GM12892 (cell line): ENCODE measurements at regions not wholly inside any gene's neighbourhood (a gene's known extent, or its start where the extent isn't known, plus 50 kb on each side); places are given as distances from the start of the nearest gene placed in this dataset.

ENCODE experiments used
- POLR2A ChIP-seq: IDR thresholded peaks from 2 replicates; pipeline ENCODE4 v1.6.1; 2011; ENCODE audit warnings: low read depth, low read length, control low read depth
- POLR2AphosphoS5 ChIP-seq: IDR thresholded peaks from 2 replicates; pipeline ENCODE4 v1.6.1; 2011; ENCODE audit warnings: low read depth, low read length, control low read depth
- TAF1 ChIP-seq: IDR thresholded peaks from 2 replicates; pipeline ENCODE4 v1.6.1; 2011; ENCODE audit warnings: low read depth, mild to moderate bottlenecking, control low read depth, low read length, borderline replicate concordance

- no peak for TF ChIP-seq TAF1
- no peak for TF ChIP-seq POLR2A
- no peak for TF ChIP-seq POLR2AphosphoS5
Measured at GRCh38 chr2:22487541-22487940, 897.4 kb upstream of the KLHL29 start.
